NCI-H2227 treated with DMSO at 0.1 percent for 48 hours (cell line): ENCODE measurements at regions not wholly inside any gene's neighbourhood (a gene's known extent, or its start where the extent isn't known, plus 50 kb on each side); places are given as distances from the start of the nearest gene placed in this dataset.
"Not testable (repeated sequence)": the region's sequence is repeated elsewhere in the genome, so short reads cannot be mapped to it uniquely, and the experiment has no call there.

ENCODE experiments used
- DNase-seq: peaks from one replicate; lab custom pipeline; 2025; lab: John Stamatoyannopoulos, UW

DNA sequence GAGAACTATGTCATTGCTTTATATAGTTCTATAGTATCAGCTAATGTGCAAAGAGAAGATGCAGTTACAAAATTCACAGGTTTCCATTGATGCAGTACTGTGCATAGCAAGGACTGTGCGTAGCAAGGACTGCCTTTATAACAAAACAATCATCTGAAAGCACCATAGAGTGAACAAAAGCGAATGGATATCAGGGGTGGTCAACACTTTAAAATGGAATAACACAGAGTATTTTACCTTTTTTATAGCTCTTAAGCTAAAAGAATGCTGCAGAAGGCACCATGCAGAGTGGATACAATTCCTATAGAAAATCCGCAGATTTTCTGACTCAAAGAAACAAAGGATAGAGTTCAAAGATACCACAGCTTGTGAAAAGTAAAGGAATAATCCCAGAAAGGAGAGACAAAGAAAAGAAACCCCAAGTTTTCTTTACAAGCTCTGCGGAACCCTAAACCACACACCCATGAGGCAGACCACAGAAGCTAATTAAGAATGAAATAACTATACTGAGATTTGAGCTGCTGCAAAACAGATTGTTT, 229.9 kb upstream of the DTNA start:
- DNase-seq = no peak

- DNase-seq = no peak
Measured at GRCh38 chr18:34482204-34482603, 227.9 kb upstream of the DTNA start.

DNA sequence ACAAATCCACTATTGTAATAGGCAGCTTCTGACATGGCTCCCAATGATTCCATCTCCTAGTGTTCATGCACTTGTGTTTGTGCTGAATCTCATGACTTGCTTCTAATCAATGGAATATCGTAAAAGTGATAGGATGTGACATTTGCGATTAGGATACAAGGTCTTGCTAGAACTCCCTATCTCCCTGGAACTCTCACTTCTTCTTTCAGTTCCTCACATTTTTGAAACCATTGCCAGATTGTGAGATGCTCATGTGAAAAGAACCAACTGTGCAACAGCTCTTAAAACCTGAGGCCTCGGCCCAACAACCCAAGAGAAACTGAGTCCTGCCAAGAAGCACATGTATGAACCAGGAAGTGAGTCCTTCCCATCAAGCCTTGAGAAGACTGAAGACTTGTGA, 226.9 kb upstream of the DTNA start:
- DNase-seq = no peak

DNA sequence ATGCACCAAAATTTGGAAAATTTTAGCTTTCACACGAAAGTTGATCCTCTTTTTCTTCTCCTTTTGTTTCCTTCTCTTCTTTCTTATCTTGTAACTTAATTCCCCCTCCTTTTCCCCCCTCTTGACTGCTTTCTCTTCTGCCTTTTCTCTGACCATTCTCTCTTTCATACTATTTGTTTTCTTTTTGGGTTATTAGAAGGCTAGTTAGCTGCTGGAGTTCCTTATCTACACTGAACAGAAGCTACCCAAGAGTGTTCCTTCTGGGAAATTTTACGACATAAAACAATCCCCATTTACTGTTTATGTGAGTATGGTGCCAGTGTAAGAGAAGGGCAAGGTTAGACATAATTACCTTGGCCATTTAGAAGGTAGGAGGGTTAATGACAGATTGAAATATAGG, 218.4 kb upstream of the DTNA start:
- no peak for DNase-seq

DNA sequence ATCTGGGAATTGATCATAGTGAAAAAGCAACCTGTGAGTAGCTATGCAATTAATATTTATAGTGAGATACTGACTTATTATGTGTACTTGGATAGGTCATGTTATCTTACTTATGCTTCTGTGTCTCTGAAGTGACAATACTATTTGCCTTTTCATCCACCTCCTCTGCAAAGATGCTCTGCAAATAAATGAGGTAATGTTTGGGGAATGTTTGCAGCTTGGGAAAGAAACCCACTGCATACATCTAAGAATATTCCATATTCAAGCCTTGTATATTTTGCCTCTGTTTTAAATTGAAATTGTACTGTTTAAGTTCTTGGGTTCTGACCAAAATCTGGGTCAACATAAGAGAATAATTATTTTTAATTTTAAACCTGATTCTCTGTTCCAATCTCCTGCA, 217.4 kb upstream of the DTNA start:
- no peak for DNase-seq

- peak; percentile 88 for DNase-seq
Measured at GRCh38 chr18:34493099-34493544, 217.0 kb upstream of the DTNA start.

- DNase-seq = peak; percentile 69
Measured at GRCh38 chr18:34493566-34494358, 216.3 kb upstream of the DTNA start.

DNA sequence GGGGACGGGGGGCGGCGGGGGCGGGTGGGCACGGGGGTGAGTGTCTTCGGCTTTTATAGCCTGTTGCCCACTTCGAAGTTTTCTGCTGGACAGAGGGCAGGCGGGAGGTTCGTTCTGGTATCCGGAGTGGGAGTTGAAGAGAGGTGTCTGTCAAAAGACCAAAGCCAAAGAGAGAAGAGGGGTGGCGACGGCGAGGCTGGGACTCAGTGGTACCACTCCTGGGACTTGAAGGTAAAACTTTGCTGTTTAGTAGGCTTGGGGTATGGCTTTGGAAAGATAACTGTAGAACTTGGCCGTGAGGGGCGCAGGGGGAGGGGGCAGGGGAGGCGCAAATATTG, 215.8 kb upstream of the DTNA start:
- DNase-seq = peak; percentile 7

GRCh38 chr18:34495506-34495905, 214.6 kb upstream of the DTNA start:
- DNase-seq = no peak

DNA sequence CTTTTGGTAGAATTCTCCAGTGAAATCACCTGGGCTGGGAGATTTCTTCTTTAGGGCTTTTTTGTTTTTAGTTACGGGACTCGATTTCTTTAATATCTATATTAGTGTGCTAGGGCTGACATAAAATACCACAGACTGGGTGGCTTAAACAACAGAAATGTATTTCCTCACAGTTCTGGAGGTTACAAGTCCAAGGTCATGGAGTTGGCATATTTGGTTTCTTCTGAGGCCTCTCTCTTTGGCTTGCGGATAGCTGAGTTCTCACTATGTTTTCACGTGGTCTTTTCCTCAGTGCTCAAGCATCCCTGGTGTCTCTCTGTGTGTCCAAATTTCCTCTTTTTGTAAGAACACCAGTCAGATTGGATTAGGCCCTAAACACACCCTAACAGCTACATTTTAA, 208.5 kb upstream of the DTNA start:
- DNase-seq = no peak

DNA sequence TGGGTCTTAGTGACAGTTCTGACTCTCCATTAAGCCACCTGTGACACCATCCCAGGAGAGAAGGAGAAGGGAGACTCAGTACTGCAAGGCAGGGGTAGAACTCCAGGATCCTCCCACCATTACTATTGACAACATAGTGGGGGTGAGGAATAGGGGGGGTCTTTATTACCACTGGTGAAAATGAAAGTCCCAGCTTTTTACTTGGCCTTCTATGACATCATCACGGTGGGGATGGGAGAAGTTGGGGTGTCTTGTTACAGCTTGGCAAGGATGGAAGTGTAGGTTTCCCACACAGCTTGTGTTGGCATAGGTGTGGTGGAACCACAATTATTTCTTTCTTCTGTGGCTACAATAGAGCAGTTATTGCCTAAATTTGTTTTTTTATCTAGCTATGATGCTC, 203.9 kb upstream of the DTNA start:
- no peak for DNase-seq

DNA sequence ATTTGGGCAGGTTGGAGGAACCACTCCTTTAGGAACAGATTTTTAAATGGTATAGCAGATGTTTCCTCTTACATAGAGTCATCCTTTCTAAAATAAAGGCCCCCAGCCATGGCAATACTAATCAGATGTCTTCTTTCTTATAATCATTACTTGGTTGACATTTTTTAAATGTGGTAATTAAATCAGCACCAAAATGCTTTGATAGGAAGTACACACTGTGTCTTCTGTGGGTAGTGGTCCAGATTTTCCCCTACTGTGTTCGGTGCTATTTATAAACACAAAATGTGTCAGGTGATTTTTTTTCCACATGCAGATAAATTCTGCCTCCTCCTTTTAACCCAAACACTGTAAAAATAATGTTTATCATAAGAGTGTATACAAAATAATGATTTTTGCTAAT, 200.9 kb upstream of the DTNA start:
- DNase-seq = no peak

DNA sequence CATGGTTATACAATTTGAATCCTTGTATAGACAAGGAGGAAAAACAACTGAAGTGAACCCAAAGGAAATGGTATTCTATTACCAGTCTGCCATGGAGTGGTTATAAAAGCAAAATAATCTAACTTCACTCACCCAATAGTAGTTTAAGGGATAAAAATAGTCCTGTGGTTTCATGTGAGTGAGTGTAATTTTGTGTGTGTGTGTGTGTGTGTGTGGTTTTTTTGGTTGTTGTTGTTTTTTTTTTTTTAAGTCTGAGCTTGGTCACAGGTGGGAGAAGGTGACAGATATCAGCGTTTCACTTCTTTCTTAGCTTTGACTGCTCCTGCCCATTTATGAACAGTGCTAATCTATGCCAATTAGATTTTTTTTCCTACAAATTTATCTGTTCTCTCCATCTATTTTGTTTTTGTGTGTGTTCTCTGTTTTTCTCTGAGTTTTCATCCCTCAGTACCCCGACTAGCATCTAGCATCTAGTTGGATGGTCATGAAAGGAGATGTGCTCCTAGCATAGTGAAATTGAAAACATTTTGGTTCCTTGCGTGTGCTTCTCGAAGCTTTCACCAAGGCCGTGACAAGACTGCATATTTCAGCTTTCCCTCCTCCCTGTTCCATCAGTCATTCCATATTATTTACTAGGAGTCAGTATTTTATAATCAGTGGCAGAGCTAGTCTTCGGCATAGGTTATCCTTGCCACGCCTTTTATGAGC, 200.1 kb upstream of the DTNA start:
- no peak for DNase-seq

DNA sequence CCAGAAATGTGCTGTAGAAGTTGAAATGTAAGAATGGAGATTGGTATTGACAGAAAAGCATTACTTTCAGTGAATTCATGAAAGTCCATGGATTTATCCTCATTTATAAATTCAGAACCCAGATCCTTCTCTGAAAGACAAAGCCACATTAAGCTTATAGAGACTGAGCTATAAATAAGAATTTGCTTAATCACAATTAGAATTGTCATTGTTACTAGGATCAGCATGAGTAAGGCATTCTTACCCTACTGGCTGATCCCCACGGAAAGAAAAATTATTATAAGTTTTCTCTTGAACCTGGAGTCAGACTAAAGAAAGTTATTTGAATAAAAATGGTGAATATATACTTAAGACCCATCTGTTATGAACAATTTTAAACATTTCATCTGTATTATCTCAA, 199.2 kb upstream of the DTNA start:
- DNase-seq = no peak

DNA sequence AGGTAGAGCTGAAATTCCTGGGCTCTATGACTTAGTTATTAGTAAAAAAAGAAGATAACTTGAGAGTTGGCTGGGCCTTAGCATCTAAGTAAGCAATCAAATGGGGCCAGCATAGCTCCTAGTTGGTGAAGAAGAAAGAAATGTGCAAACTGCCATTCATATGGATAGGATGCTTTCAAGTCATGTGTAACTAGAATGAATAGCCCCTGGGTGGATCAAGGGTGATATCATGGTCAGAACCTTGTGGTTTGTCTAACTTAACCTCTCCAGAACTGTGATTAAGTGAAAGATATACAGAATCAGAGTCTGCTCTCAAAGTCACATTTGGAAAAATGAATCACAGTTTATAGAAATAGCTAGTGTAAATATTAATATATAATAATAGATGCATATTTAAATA, 198.7 kb upstream of the DTNA start:
- DNase-seq = no peak

DNA sequence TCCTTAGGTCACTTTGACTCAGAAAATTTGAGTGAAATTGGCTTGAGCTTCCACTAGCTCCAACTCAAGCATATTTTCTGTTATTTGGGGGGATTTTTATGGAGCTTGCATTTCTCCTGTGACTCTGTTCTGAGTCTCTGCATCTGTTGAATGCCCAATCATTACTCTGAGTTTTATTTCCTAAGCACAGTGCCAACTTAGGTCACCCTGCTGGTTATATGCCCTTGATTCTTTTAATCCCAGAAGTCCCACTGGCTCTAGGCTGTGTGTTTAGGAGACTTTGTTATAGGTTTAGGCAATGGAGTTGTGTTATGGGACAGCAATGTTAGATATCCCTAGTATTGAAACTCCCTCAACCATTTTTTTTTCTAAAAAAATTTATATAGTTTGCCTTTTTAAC, 198.2 kb upstream of the DTNA start:
- no peak for DNase-seq

- DNase-seq = no peak
Measured at GRCh38 chr18:34514238-34514637, 195.9 kb upstream of the DTNA start.

- no peak for DNase-seq
Measured at GRCh38 chr18:34514957-34515356, 195.1 kb upstream of the DTNA start.

GRCh38 chr18:34516355-34516754, 193.7 kb upstream of the DTNA start:
- not testable (repeated sequence) for DNase-seq

GRCh38 chr18:34516996-34517395, 193.1 kb upstream of the DTNA start:
- not testable (repeated sequence) for DNase-seq

DNA sequence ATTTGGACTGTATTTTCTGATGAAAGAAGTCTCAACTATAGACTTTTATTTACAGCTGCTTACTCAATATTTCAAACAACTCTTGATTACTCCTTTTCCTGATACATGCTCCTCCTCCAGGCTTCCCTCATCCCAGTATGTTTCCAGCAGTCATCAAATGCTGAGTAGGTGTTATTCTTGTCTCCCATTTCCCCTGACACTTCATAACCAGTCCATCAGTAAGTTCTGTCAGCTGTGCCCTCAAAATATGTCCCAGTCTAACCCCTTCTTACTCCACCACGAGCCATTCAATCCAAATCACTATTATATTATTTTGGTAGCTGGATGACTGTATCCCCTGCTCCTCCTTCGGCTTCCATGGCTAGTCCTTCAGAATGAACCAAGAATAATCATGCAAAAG, 189.1 kb upstream of the DTNA start:
- no peak for DNase-seq

DNA sequence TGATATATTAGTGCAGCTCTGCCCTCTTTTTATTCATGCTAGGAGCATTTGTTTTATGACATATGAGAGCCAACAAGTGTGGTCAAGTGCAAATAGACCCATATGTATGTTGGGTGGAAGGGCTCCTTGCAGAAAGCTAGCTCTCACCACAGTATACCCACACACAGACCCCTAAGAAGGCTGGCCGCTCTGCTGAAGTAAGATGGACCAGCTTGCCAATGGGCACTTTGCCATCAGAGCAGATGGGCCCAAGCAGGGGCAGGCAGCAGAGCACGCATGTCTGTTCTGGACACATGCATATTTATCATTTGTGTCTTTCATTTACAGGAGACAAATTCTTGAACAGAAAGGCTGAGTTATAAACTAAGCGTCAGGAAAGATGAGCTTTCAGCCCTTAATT, 187.5 kb upstream of the DTNA start:
- no peak for DNase-seq

GRCh38 chr18:34525244-34525643, 184.9 kb upstream of the DTNA start:
- no peak for DNase-seq

DNA sequence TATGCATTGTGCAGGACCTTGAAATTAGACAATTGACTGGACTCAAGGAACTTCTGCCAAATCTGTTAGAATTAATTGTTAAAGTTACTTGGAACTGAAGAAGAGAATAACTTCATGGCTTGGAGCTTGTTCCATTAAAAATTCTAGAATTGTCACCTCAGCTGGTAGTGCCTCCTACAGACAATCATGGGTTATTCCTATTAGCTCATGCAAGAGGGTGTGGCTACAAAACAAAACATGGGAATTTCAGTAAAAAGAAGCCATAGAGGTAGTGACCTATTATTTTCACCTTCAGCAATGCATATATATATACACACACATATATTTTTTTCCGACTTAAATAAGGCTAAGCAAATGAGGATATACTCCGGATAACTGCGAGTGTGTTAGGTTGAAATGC, 181.9 kb upstream of the DTNA start:
- no peak for DNase-seq
